ENCODE measurements at regions not wholly inside any gene's neighbourhood (a gene's known extent, or its start where the extent isn't known, plus 50 kb on each side); places are given as distances from the start of the nearest gene placed in this dataset.

DNA sequence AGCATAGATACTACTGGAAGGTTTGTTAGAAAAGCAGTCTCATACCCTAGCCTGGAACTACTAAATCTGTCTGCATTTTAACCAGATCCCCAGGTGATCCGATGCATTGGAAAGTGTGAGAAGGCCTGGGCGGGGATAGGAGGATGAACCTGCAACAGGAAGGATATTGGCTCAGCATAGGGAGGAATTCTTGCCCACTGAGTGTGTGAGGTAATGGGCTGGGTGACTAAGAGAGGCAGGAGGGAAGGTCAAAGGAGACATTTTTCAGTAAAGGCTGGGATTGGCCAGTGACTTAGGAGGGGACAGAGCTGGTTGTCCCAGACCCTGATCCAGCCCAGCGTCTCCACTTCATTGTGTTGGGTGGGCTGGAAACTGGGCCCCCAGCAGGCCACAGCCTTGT is 191.0 kb upstream of the LRFN2 start:
- TF ChIP-seq, protein P1, sequence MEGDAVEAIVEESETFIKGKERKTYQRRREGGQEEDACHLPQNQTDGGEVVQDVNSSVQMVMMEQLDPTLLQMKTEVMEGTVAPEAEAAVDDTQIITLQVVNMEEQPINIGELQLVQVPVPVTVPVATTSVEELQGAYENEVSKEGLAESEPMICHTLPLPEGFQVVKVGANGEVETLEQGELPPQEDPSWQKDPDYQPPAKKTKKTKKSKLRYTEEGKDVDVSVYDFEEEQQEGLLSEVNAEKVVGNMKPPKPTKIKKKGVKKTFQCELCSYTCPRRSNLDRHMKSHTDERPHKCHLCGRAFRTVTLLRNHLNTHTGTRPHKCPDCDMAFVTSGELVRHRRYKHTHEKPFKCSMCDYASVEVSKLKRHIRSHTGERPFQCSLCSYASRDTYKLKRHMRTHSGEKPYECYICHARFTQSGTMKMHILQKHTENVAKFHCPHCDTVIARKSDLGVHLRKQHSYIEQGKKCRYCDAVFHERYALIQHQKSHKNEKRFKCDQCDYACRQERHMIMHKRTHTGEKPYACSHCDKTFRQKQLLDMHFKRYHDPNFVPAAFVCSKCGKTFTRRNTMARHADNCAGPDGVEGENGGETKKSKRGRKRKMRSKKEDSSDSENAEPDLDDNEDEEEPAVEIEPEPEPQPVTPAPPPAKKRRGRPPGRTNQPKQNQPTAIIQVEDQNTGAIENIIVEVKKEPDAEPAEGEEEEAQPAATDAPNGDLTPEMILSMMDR (IDR thresholded peaks at IDR 0.05; ENCODE audit: insufficient read depth, missing control alignments), result no peak
- no peak for DNase-seq (ENCODE audit: insufficient read length, low spot score)
- FAIRE-seq, result no peak

DNA sequence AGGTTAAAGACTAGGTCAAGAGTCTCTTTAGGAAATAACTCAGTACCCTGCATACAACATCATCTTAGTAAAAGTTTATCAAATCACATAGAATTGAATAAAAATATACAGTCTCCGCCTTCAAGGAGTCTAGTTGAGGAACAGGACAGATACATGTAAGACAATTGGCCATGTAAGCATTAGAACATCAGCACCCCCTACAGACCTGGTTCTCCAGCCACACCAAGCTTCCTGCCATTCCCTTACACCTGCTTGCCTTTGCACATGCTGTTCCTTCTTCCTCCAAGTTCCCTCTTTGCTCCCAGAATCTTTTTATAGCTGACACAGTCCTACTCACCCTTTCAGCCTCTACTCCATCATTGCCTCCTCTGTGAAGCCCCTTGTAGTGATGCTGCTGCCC is 187.8 kb upstream of the LRFN2 start:
- no peak for FAIRE-seq
- no peak for DNase-seq (ENCODE audit: insufficient read length, low spot score)
- TF ChIP-seq, protein P1 (IDR thresholded peaks at IDR 0.05; ENCODE audit: insufficient read depth, missing control alignments), result no peak

DNA sequence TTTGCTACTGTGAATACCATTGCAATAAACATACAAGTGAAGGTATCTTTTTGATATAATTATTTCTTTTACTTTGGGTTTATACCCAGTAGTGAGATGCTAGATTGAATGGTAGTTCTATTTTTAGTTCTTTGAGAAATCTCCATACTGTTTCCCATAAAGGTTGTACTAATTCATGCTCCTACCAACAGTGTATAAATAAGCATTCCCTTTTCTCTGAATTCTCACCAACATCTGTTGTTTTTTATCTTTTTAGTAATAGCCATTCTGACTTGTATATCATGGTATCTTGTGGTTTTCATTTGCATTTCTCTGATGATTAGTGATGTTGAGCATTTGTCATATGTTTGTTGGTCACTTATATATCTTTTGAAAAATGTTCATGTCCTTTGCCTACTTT is 183.6 kb upstream of the LRFN2 start:
- TF ChIP-seq, protein P1 (IDR thresholded peaks at IDR 0.05; ENCODE audit: insufficient read depth, missing control alignments), result no peak
- DNase-seq (ENCODE audit: insufficient read length, low spot score), result no peak
- FAIRE-seq, result no peak

DNA sequence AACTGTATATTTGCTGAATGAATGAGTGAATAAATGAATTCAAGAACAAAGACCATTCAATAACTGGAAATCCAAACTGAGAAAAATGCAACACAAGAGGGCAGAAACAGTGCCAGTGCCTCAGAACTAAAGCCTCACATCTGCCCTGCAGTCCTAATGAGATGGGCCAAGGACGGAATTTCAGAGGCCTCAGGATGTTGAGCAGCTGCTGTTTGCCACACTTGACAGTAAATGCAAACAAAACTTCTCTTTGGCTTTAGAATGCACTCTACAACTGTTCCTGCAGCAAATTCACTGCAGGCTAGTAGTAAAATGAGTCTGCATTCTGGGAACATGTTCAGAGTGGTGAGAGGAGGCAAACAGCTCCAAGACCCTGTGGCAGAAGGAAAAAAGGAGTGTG is 177.6 kb upstream of the LRFN2 start:
- DNase-seq (ENCODE audit: insufficient read length, low spot score) (no peak), FAIRE-seq (no peak)
- TF ChIP-seq, protein P1 (IDR thresholded peaks at IDR 0.05; ENCODE audit: insufficient read depth, missing control alignments), result no peak

DNA sequence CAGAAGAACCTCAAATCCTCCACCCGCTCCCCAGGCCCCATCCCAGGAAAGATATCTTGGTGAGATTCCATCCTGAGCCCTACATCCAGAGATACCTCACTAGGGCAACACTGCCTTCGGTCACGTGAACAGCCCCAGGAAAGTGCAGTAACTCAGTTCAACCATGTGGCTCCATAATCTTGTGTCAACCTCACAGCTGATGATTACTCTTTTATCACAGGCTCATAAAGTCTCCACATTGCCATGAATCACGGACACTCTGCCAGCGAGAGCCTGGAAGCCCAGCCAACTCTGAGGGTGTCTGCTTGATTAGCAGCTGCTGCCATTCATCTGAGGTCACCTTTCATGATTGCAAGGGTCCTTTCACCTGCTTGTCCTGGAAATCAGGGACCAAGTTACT is 175.8 kb upstream of the LRFN2 start:
- TF ChIP-seq, protein P1 (IDR thresholded peaks at IDR 0.05; ENCODE audit: insufficient read depth, missing control alignments), result no peak
- DNase-seq (ENCODE audit: insufficient read length, low spot score) (no peak), FAIRE-seq (no peak)

DNA sequence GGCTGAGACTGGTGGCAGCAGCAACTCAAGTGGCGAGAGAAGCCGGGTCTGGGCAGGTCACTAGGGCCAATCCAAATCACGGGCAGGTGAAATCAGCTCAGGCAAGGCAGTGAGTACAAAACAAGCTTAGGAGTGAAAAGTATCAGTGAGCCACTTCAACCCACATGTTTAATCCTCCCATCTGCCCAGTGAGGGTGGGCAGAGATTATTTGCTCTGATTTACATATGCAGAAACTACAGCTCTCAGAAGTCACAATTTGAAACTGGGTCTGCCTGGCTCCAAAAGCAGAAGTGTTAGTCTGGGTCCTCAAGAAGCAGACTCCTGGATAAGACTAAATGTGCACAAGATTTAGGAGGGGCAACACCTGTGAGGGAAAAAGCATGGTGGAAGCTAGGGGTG is 173.7 kb upstream of the LRFN2 start:
- TF ChIP-seq, protein P1 (IDR thresholded peaks at IDR 0.05; ENCODE audit: insufficient read depth, missing control alignments), result no peak
- FAIRE-seq (peak; percentile 86), DNase-seq (ENCODE audit: insufficient read length, low spot score) (no peak)

DNA sequence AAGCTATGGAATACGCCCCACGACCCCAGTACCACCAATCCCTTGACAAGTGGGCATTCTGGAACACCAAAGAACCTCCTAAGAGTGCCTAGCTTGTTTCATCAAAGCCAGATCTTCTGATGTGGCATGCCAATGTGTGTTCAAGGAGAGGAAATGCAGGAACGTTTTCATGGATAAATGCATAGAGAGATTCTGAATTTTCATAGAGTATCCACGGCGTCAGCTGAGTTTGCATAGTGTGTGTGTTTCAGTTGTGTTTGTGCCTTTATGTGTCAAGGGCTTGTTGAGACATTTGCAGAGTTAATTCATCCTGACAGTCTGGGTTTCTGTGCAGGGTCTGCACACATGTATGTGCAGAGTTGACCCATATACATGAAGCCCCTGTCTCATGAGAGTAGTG is 172.7 kb upstream of the LRFN2 start:
- DNase-seq (ENCODE audit: insufficient read length, low spot score) (no peak), FAIRE-seq (no peak)
- TF ChIP-seq, protein P1 (IDR thresholded peaks at IDR 0.05; ENCODE audit: insufficient read depth, missing control alignments), result no peak
